Loucy (cell line): ENCODE measurements at regions not wholly inside any gene's neighbourhood (a gene's known extent, or its start where the extent isn't known, plus 50 kb on each side); places are given as distances from the start of the nearest gene placed in this dataset.

Experiments
- H2AFZ ChIP-seq: fragments of 200-600 bp; sonication (generic); 2 replicates; pipeline ENCODE4 v1.6.0; 2016; ENCODE audit warnings: antibody characterized with exemption, mild to moderate bottlenecking, low read length, moderate library complexity
- H3F3A ChIP-seq: fragments of 200-600 bp; 2 replicates; pipeline ENCODE4 v1.6.0; 2016; ENCODE audit warnings: antibody characterized with exemption, low read depth, mild to moderate bottlenecking
- H3K27me3 ChIP-seq: fragments of 200-600 bp; sonication (generic); 2 replicates; pipeline ENCODE4 v1.6.1; 2014; ENCODE audit warnings: low read length, mild to moderate bottlenecking; ENCODE audit not compliant: insufficient read depth, poor library complexity, severe bottlenecking
- H3K36me3 ChIP-seq: fragments of 200-600 bp; sonication (generic); 2 replicates; pipeline ENCODE4 v1.6.1; 2016; ENCODE audit warnings: low read length; ENCODE audit not compliant: insufficient read depth
- H3K4me1 ChIP-seq: fragments of 200-600 bp; sonication (generic); 2 replicates; pipeline ENCODE4 v1.5.1; 2014; ENCODE audit warnings: low read length, mild to moderate bottlenecking; ENCODE audit not compliant: insufficient read depth, poor library complexity, severe bottlenecking
- H3K4me2 ChIP-seq: fragments of 200-600 bp; sonication (generic); 2 replicates; pipeline ENCODE4 v1.6.0; 2014; ENCODE audit warnings: antibody characterized with exemption, low read length, low read depth, mild to moderate bottlenecking; ENCODE audit not compliant: poor library complexity, severe bottlenecking
- H3K4me3 ChIP-seq: fragments of 200-600 bp; sonication (generic); 2 replicates; pipeline ENCODE4 v1.5.1; 2014; ENCODE audit warnings: low read length, mild to moderate bottlenecking, mixed read lengths; ENCODE audit not compliant: poor library complexity, severe bottlenecking
- H3K79me2 ChIP-seq: fragments of 200-600 bp; sonication (generic); 2 replicates; pipeline ENCODE4 v1.6.1; 2014; ENCODE audit warnings: low read length; ENCODE audit not compliant: insufficient read depth
- H3K9ac ChIP-seq: fragments of 200-600 bp; sonication (generic); 2 replicates; pipeline ENCODE4 v1.6.0; 2014; ENCODE audit warnings: mild to moderate bottlenecking, low read depth, low read length, moderate library complexity; ENCODE audit not compliant: poor library complexity, severe bottlenecking
- H3K9me2 ChIP-seq: fragments of 200-600 bp; sonication (generic); replicated peaks from 2 replicates; pipeline ENCODE4 v1.6.1; 2016; ENCODE audit warnings: low read depth, low read length, mixed read lengths
- H3K9me3 ChIP-seq: fragments of 200-600 bp; sonication (generic); 2 replicates; pipeline ENCODE4 v1.6.1; 2014; ENCODE audit warnings: mild to moderate bottlenecking, antibody characterized with exemption, low read length, low read depth; ENCODE audit not compliant: insufficient read depth
- H4K20me1 ChIP-seq: fragments of 200-600 bp; sonication (generic); 2 replicates; pipeline ENCODE4 v1.6.0; 2014; ENCODE audit warnings: antibody characterized with exemption, low read length, mild to moderate bottlenecking; ENCODE audit not compliant: insufficient read depth, poor library complexity, severe bottlenecking
- EZH2phosphoT487 ChIP-seq: fragments of 200-600 bp; IDR thresholded peaks from 2 replicates; pipeline ENCODE4 v1.6.1; 2018; ENCODE audit warnings: antibody characterized with exemption, mild to moderate bottlenecking, moderate library complexity, borderline replicate concordance
- TF ChIP-seq, protein P1 (sequence below): fragments of 200-600 bp; sonication (generic); conservative IDR thresholded peaks from 2 replicates; pipeline ENCODE4 v1.5.1; 2014; ENCODE audit warnings: mild to moderate bottlenecking, antibody characterized with exemption, low read length

DNA sequence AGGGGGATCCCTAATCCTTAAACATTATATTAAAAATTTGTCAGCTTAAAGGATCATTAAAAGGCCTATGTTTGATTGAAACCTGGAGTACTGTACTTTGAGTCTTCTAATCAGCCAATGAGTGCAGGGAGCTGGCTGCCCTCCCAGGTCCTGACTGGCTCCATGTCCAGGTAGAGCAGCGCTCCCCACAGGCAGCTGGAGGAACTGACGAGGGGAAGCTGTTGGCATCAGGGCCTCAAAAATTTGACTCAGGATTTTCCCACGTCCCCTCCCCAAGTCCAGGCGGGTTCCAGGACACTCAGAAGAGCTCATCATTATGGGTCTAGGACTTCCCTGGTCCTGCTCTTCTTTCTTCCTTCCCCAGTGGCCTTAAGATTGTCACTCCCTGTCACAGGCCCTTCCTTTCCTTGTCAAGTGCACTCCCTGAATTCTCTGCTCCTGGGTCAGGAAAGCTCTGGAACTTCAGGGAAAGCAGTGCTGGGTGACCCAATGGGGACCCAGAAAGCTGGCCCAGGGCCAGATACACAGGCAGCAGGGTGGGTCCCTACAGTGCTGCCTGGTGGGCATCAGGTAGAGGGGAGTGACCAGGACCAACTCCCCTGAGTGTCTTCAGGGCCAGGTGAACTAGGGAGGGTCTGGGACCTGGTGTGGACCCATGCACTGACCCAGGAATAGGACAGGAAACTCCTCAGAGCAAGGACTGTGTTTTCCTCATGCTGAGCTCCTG lies 65.5 kb downstream of the GGTLC2 start:
- Histone ChIP-seq H3K79me2 (no peaks in the 10 kb centered on the region), H3K4me1 (peaks cover 31% of the 10 kb centered on the region), H3K4me3 (no peak overlapping the region), H3K9me2 (no peaks in the 10 kb centered on the region), H2AFZ (no peak overlapping the region), H4K20me1 (no peaks in the 10 kb centered on the region), H3K9ac (no peak overlapping the region), H3K9me3 (no peaks in the 10 kb centered on the region), H3K36me3 (no peaks in the 10 kb centered on the region), H3K4me2 (no peak overlapping the region), H3F3A (no peaks in the 10 kb centered on the region), H3K27me3 (no peaks in the 10 kb centered on the region)
- TF ChIP-seq EZH2phosphoT487: no peak
- TF ChIP-seq, protein P1, sequence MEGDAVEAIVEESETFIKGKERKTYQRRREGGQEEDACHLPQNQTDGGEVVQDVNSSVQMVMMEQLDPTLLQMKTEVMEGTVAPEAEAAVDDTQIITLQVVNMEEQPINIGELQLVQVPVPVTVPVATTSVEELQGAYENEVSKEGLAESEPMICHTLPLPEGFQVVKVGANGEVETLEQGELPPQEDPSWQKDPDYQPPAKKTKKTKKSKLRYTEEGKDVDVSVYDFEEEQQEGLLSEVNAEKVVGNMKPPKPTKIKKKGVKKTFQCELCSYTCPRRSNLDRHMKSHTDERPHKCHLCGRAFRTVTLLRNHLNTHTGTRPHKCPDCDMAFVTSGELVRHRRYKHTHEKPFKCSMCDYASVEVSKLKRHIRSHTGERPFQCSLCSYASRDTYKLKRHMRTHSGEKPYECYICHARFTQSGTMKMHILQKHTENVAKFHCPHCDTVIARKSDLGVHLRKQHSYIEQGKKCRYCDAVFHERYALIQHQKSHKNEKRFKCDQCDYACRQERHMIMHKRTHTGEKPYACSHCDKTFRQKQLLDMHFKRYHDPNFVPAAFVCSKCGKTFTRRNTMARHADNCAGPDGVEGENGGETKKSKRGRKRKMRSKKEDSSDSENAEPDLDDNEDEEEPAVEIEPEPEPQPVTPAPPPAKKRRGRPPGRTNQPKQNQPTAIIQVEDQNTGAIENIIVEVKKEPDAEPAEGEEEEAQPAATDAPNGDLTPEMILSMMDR: peak; percentile 76

DNA sequence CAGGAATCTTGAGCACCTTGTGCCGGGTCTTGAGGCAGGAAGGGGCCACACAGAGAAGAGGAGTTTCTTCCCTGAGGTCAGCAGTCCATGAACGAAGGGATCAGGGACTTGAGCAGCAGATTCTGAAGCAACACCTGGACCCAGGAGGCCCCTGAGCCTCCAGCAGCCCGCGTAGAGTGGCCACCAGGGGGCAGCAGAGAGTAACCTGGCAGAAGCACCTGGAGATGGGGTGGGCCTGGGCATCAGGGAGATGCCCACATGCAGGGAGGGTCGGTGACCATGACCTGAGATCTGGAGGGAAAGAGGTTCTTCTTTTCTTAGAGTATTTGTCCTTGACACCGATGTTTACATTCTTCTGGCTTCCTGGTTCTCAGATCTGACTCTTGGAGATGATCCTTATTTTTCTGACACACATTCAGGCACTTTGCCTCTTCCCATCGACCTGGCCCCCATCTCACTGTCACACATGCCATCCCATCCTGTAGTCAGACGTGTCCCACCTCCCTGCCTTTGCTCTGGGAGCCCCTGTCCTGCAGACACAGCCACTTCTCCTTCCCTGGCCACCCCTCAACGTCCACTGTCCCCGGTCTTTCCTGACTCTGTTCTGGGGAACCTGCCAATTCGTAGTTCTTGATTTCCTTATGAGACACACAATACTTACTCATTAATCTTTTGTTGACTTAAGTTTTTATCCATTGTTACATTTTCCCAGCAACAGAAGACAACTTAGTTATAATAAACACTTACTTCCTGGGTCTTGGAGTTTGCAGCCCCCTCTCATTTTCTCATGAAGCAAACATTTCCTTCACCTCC lies 66.5 kb downstream of the GGTLC2 start:
- H3K79me2 ChIP-seq: no peaks in the 10 kb centered on the region
- no peak overlapping the region for H2AFZ ChIP-seq
- H3K4me3 ChIP-seq: no peak overlapping the region
- H3K36me3 ChIP-seq: no peaks in the 10 kb centered on the region
- no peaks in the 10 kb centered on the region for H3F3A ChIP-seq
- H3K9me2 ChIP-seq: no peaks in the 10 kb centered on the region
- no peaks in the 10 kb centered on the region for H3K9me3 ChIP-seq
- H3K9ac ChIP-seq: no peak overlapping the region
- H3K4me1 ChIP-seq: peaks cover 40% of the 10 kb centered on the region
- H3K27me3 ChIP-seq: no peaks in the 10 kb centered on the region
- no peaks in the 10 kb centered on the region for H4K20me1 ChIP-seq
- TF ChIP-seq, protein P1: peak; percentile 95
- TF ChIP-seq EZH2phosphoT487: no peak
- H3K4me2 ChIP-seq: no peak overlapping the region

DNA sequence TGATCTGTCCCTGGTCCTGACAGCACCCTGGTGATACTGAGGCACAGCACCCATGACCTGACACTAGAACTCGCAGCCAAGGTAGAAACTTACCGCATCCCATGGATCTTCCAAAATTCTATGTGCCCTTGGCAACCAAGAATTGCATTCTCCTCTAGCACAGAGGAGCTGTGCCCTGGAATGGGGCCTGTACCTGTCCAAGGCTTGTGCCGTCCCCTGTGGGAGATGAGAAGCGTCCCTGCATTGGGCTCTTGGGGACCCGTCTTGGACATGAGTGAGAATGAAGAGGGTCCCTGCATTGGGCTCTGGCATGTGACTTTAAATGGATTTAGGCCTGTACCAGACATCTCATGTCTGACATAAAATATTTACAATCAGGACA lies 67.1 kb downstream of the GGTLC2 start:
- Histone ChIP-seq H3F3A (no peaks in the 10 kb centered on the region), H3K4me1 (peaks cover 41% of the 10 kb centered on the region), H3K4me2 (peak overlapping the region; percentile 54), H3K79me2 (no peaks in the 10 kb centered on the region), H3K4me3 (no peak overlapping the region), H3K9ac (no peak overlapping the region), H3K36me3 (no peaks in the 10 kb centered on the region), H3K9me3 (no peaks in the 10 kb centered on the region), H2AFZ (no peak overlapping the region), H3K27me3 (no peaks in the 10 kb centered on the region), H3K9me2 (no peaks in the 10 kb centered on the region), H4K20me1 (no peaks in the 10 kb centered on the region)
- TF ChIP-seq EZH2phosphoT487: no peak
- TF ChIP-seq, protein P1: no peak
